Body of pancreas (tissue), 4 donors: ENCODE measurements at regions not wholly inside any gene's neighbourhood (a gene's known extent, or its start where the extent isn't known, plus 50 kb on each side); places are given as distances from the start of the nearest gene placed in this dataset.

Source experiments
- ATAC-seq: fragments of 150-250 bp; one replicate; pipeline ENCODE4 v1.9.1; 2016
- DNase-seq, 4 donors: peaks; one replicate each; pipeline ENCODE4 v3.0.0-alpha.2; 2019
- H3K27ac ChIP-seq, 4 donors: fragments of 200-600 bp; sonication (generic); 1 replicate in 3 of 4; 2 replicates in 1 of 4; pipeline versions ENCODE4 v1.5.1 to v1.6.1; 2016 to 2019; ENCODE audit warnings: mild to moderate bottlenecking in 1 of 4, mixed read lengths in 1 of 4, moderate library complexity in 1 of 4
- H3K27me3 ChIP-seq, 2 donors: fragments of 200-600 bp; sonication (generic); one replicate each; pipeline ENCODE4 v1.6.0; 2016; ENCODE audit warnings: mild to moderate bottlenecking in 1 of 2
- H3K36me3 ChIP-seq, 2 donors: fragments of 200-600 bp; sonication (generic); replicated peaks in 1 of 2; 2 replicates each; pipeline ENCODE4 v1.5.1; 2016; ENCODE audit warnings: low read depth in 2 of 2; ENCODE audit not compliant: insufficient read depth in 1 of 2
- H3K4me1 ChIP-seq: fragments of 200-600 bp; sonication (generic); one replicate; pipeline ENCODE4 v1.6.0; 2016
- H3K4me3 ChIP-seq, 2 donors: fragments of 200-600 bp; sonication (generic); 1 replicate in 1 of 2; 2 replicates in 1 of 2; pipeline ENCODE4 v1.5.1; 2016 to 2019
- H3K9me3 ChIP-seq, 3 donors: fragments of 200-600 bp; sonication (generic); 1 replicate in 2 of 3; 2 replicates in 1 of 3; pipeline ENCODE4 v1.5.1; 2016
- POLR2A ChIP-seq, 3 donors: fragments of 450-650 bp; IDR thresholded peaks; one replicate each; pipeline ENCODE4 v1.6.1; 2016; ENCODE audit warnings: antibody characterized with exemption in 3 of 3, mild to moderate bottlenecking in 2 of 3
- WGBS, 2 donors: methylation state at CpG; one replicate each; pipeline ENCODE4 v1.1.5; 2017; 5-methylcytosine and 5-hydroxymethylcytosine counted together
- intact Hi-C: fragments of 100-400 bp; cut with DNase I; formaldehyde crosslinking; loops from one replicate; pipeline ENCODE4 v1.15.1; 2023
- TF ChIP-seq, protein P1 (sequence below), 7 experiments: fragments of 450-650 bp in 4 of 7; fragments of 200-600 bp in 3 of 7; sonication (generic) in 3 of 7; IDR thresholded peaks; one replicate each; pipeline ENCODE4 v1.5.1; 2016 to 2019; ENCODE audit warnings: antibody characterized with exemption in 7 of 7

GRCh38 chr4:162366146-162366545, 202.3 kb upstream of the FSTL5 start:
- H3K27ac ChIP-seq = no peak overlapping the region
- H3K4me1 ChIP-seq = no peaks in the 10 kb centered on the region
- DNase-seq (no peak), ATAC-seq (no peak)
- H3K4me3 ChIP-seq = no peak overlapping the region
- no peaks in the 10 kb centered on the region for H3K27me3 ChIP-seq
- H3K36me3 ChIP-seq = no peaks in the 10 kb centered on the region
- H3K9me3 ChIP-seq = no peaks in the 10 kb centered on the region
- TF ChIP-seq, protein P1, sequence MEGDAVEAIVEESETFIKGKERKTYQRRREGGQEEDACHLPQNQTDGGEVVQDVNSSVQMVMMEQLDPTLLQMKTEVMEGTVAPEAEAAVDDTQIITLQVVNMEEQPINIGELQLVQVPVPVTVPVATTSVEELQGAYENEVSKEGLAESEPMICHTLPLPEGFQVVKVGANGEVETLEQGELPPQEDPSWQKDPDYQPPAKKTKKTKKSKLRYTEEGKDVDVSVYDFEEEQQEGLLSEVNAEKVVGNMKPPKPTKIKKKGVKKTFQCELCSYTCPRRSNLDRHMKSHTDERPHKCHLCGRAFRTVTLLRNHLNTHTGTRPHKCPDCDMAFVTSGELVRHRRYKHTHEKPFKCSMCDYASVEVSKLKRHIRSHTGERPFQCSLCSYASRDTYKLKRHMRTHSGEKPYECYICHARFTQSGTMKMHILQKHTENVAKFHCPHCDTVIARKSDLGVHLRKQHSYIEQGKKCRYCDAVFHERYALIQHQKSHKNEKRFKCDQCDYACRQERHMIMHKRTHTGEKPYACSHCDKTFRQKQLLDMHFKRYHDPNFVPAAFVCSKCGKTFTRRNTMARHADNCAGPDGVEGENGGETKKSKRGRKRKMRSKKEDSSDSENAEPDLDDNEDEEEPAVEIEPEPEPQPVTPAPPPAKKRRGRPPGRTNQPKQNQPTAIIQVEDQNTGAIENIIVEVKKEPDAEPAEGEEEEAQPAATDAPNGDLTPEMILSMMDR (IDR thresholded peaks at IDR 0.05) = no peak
- TF ChIP-seq POLR2A (IDR thresholded peaks at IDR 0.05) = no peak
- intact Hi-C loops = no loop called here

DNA sequence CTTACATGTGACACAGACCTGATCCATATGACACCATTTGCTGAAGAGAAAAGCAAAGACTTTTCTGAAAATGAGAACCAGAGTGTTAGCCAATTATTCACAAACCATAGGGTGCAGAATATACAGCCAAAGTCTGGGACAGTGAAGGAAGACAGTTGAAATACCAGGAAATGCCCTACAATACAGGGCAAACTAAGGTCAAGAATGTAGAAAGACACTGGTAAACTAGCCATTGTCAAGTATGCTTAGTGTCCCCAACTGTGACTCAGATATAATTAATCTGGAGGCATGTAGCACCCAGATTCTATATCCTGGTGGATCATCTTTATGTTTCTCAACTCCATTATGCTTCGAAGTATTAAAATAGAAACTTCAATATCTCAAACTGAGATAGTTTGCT, 200.9 kb upstream of the FSTL5 start:
- TF ChIP-seq POLR2A (IDR thresholded peaks at IDR 0.05) = no peak
- TF ChIP-seq, protein P1 (IDR thresholded peaks at IDR 0.05) = no peak
- ATAC-seq = no peak
- Histone ChIP-seq H3K4me3 (no peak overlapping the region), H3K9me3 (no peaks in the 10 kb centered on the region), H3K27me3 (no peaks in the 10 kb centered on the region), H3K36me3 (no peaks in the 10 kb centered on the region), H3K27ac (no peak overlapping the region), H3K4me1 (no peaks in the 10 kb centered on the region)
- intact Hi-C loops = no loop called here
- WGBS, 2 donors = 48 to 71% methylated on average over 1 of the region's 1 CpG
- no peak for DNase-seq

DNA sequence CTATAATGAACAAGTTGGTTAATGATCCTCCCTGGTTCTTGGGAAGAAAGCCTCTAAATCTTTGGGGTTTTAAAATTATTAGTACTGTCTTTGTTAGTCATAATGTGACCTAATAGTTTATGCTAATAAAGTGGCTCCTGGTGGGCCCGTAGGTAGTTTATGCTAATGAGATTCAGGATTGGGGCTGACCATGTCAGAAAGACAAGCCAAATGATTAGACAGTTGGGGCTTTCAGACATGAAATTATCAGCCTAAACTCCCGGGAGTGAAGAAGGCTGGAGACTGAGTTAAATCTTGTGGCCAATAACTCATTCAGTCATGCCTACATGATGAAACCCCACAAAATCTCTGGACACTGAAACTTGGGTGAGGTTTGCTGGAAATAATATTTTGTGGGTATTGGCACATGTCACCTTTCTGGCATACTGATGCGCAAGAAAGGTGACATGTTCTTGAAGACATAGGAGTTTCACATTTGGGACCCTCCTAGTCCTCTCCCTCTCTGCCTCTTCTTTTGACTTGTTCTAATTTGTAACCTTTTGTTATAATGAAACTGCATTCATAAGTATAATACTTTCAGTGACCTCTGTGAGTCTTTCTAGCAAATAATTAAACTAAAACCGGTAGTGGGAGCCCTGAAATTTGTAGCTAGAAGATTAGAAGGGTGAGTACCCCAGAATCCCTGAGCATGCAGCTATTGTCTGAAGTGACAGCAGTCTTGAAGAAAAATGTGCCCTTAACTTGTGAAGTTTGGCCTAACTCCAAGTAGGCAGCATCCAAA, 196.8 kb upstream of the FSTL5 start:
- no peak for ATAC-seq
- no peak overlapping the region for H3K27ac ChIP-seq
- 57 to 70% methylated on average over 4 of the region's 4 CpGs for WGBS, 2 donors
- no peaks in the 10 kb centered on the region for H3K27me3 ChIP-seq
- no peaks in the 10 kb centered on the region for H3K4me1 ChIP-seq
- no peaks in the 10 kb centered on the region for H3K36me3 ChIP-seq
- no peak for DNase-seq
- no peak overlapping the region for H3K4me3 ChIP-seq
- H3K9me3 ChIP-seq = no peaks in the 10 kb centered on the region
- intact Hi-C loops = no loop called here
- no peak for TF ChIP-seq POLR2A (IDR thresholded peaks at IDR 0.05)
- TF ChIP-seq, protein P1 (IDR thresholded peaks at IDR 0.05) = no peak

- TF ChIP-seq POLR2A (IDR thresholded peaks at IDR 0.05) = no peak
- TF ChIP-seq, protein P1 (IDR thresholded peaks at IDR 0.05) = no peak
- no peak overlapping the region for H3K4me3 ChIP-seq
- DNase-seq = no peak
- ATAC-seq = no peak
- WGBS, 2 donors = 56 to 63% methylated on average over 2 of the region's 2 CpGs
- no peaks in the 10 kb centered on the region for H3K4me1 ChIP-seq
- no peak overlapping the region for H3K27ac ChIP-seq
- no peaks in the 10 kb centered on the region for H3K27me3 ChIP-seq
- no peaks in the 10 kb centered on the region for H3K9me3 ChIP-seq
- intact Hi-C loops = no loop called here
- no peaks in the 10 kb centered on the region for H3K36me3 ChIP-seq
Measured at GRCh38 chr4:162356181-162356580, 192.4 kb upstream of the FSTL5 start.

- Histone ChIP-seq H3K36me3 (no peaks in the 10 kb centered on the region), H3K9me3 (no peaks in the 10 kb centered on the region), H3K27me3 (no peaks in the 10 kb centered on the region), H3K4me3 (no peak overlapping the region), H3K27ac (no peak overlapping the region), H3K4me1 (no peaks in the 10 kb centered on the region)
- ATAC-seq (no peak), DNase-seq (no peak)
- intact Hi-C loops = no loop called here
- TF ChIP-seq POLR2A (IDR thresholded peaks at IDR 0.05) = no peak
- TF ChIP-seq, protein P1 (IDR thresholded peaks at IDR 0.05) = no peak
- WGBS, 2 donors = 90 to 100% methylated on average over 1 of the region's 1 CpG
Measured at GRCh38 chr4:162352580-162353107, 188.8 kb upstream of the FSTL5 start.
